K562 (cell line): ENCODE measurements at regions not wholly inside any gene's neighbourhood (a gene's known extent, or its start where the extent isn't known, plus 50 kb on each side); places are given as distances from the start of the nearest gene placed in this dataset.

Experiments
- ATAC-seq: fragments of 200-7000 bp; cut with Tn5 transposase; 3 replicates; pipeline ENCODE4 v1.9.1; 2020; ENCODE audit warnings: moderate library complexity
- BruUV-seq: library from RNA; stranded (reverse); fragments of 400-500 nt; replicated peaks from 2 replicates; lab custom pipeline; 2021; lab: Mats Ljungman, UMichigan
- CTCF ChIA-PET: fragments of 300-600 bp; formaldehyde crosslinking; extraction: SDS; loops from one replicate; lab custom pipeline; 2021; ENCODE audit warnings: low intra/inter-chr PET ratio; lab: Yijun Ruan, JAX
- POLR2A ChIA-PET: fragments of 300-600, 350-650 bp; sonication (Branson Sonifier 250); formaldehyde crosslinking; extraction: SDS; loops from one replicate; lab custom pipeline; 2021; ENCODE audit warnings: antibody characterized with exemption, inconsistent platforms; lab: Yijun Ruan, JAX
- DNase-seq, 4 experiments: peaks; one replicate each; pipeline versions ENCODE4 v3.0.0 to v3.0.0-alpha.2; 2011 to 2018; ENCODE audit warnings: low spot score in 3 of 4, mixed read lengths in 3 of 4; ENCODE audit errors: extremely low read depth in 1 of 4
- FAIRE-seq: peaks from 2 replicates; lab custom pipeline; 2011; peaks lifted over from hg19 to GRCh38; lab: Jason Lieb, UNC
- H2AFZ ChIP-seq: 2 replicates; pipeline ENCODE4 v1.6.0; 2011; ENCODE audit warnings: low read depth, low read length, control low read depth, inconsistent platforms
- H3K27ac ChIP-seq: fragments of 200-600 bp; 3 replicates; pipeline ENCODE4 v1.8.0; 2011; ENCODE audit warnings: low read depth, mild to moderate bottlenecking, control low read depth, inconsistent platforms, low read length, moderate library complexity, mixed read lengths; ENCODE audit errors: extremely low read depth
- H3K27me3 ChIP-seq, 2 experiments: fragments of 300-600 bp in 1 of 2; 2 replicates in 1 of 2; 3 replicates in 1 of 2; pipeline versions ENCODE4 v1.6.0 to v1.8.0; 2011; ENCODE audit warnings: inconsistent platforms in 2 of 2, low read length in 2 of 2, mild to moderate bottlenecking in 1 of 2, mixed read lengths in 1 of 2, moderate library complexity in 1 of 2; ENCODE audit not compliant: control insufficient read depth in 2 of 2, insufficient read depth in 2 of 2
- H3K36me3 ChIP-seq: fragments of 300-600 bp; 3 replicates; pipeline ENCODE4 v1.8.0; 2011; ENCODE audit warnings: mild to moderate bottlenecking, low read length, inconsistent platforms; ENCODE audit not compliant: control insufficient read depth, insufficient read depth
- H3K4me1 ChIP-seq, 2 experiments: fragments of 200-600 bp in 1 of 2; replicated peaks in 1 of 2; 2 replicates in 1 of 2; 3 replicates in 1 of 2; pipeline versions ENCODE4 v1.5.1 to v1.8.0; 2011; ENCODE audit warnings: inconsistent platforms in 2 of 2, low read length in 2 of 2, mild to moderate bottlenecking in 1 of 2, mixed read lengths in 1 of 2, moderate library complexity in 1 of 2; ENCODE audit not compliant: control insufficient read depth in 2 of 2, insufficient read depth in 2 of 2
- H3K4me2 ChIP-seq: 2 replicates; pipeline ENCODE4 v1.6.1; 2011; ENCODE audit warnings: low read length, control low read depth, inconsistent platforms, mixed read lengths; ENCODE audit not compliant: insufficient read depth
- H3K4me3 ChIP-seq: fragments of 200-600 bp; sonication (generic), shearing (Covaris generic); 2 replicates; pipeline ENCODE4 v1.5.1; 2016; ENCODE audit warnings: control low read depth, inconsistent platforms
- H3K79me2 ChIP-seq: fragments of 200-600 bp; 3 replicates; pipeline ENCODE4 v1.8.0; 2011; ENCODE audit warnings: low read length, inconsistent platforms; ENCODE audit not compliant: control insufficient read depth, insufficient read depth
- H3K9ac ChIP-seq, 2 experiments: 2 replicates each; pipeline versions ENCODE4 v1.6.0 to v1.6.1; 2011; ENCODE audit warnings: low read depth in 2 of 2, low read length in 2 of 2, control low read depth in 1 of 2, inconsistent platforms in 1 of 2, mild to moderate bottlenecking in 1 of 2, mixed read lengths in 1 of 2; ENCODE audit not compliant: insufficient read depth in 1 of 2
- H3K9me1 ChIP-seq: one replicate; pipeline ENCODE4 v1.6.0; 2011; ENCODE audit warnings: inconsistent platforms, mild to moderate bottlenecking, low read length, moderate library complexity; ENCODE audit not compliant: control insufficient read depth, insufficient read depth
- H3K9me3 ChIP-seq: replicated peaks from 2 replicates; pipeline ENCODE4 v1.5.1; 2011; ENCODE audit warnings: low read depth, low read length, inconsistent platforms; ENCODE audit not compliant: control insufficient read depth, insufficient read depth
- H4K20me1 ChIP-seq: replicated peaks from 2 replicates; pipeline ENCODE4 v1.6.1; 2011; ENCODE audit warnings: low read length, inconsistent platforms, mixed read lengths; ENCODE audit not compliant: control insufficient read depth, insufficient read depth
- CTCF ChIP-seq, 3 experiments: IDR thresholded peaks in 2 of 3; conservative IDR thresholded peaks in 1 of 3; 2 replicates each; pipeline ENCODE4 v1.5.1; 2011 to 2012; ENCODE audit warnings: low read length in 3 of 3, mild to moderate bottlenecking in 3 of 3, control low read depth in 2 of 3, improper control_type of control experiment in 1 of 3, inconsistent platforms in 1 of 3, low read depth in 1 of 3, mixed read lengths in 1 of 3, moderate library complexity in 1 of 3; ENCODE audit not compliant: insufficient read depth in 2 of 3
- MAZ ChIP-seq, 2 experiments: fragments of 450-650 bp in 1 of 2; sonication (generic) in 1 of 2; formaldehyde crosslinking; IDR thresholded peaks in 1 of 2; conservative IDR thresholded peaks in 1 of 2; 2 replicates each; pipeline versions ENCODE4 v1.4.0 to v1.5.0; 2020; ENCODE audit warnings: mild to moderate bottlenecking in 1 of 2, missing genetic modification reagents in 1 of 2
- MEIS2 ChIP-seq: fragments of 450-650 bp; IDR thresholded peaks from 2 replicates; pipeline ENCODE4 v1.6.1; 2014; ENCODE audit warnings: mild to moderate bottlenecking; ENCODE audit not compliant: partially characterized antibody
- PBX2 ChIP-seq, 2 experiments: IDR thresholded peaks in 1 of 2; conservative IDR thresholded peaks in 1 of 2; 2 replicates each; pipeline ENCODE4 v1.6.1; 2016; ENCODE audit warnings: low read depth in 2 of 2, mild to moderate bottlenecking in 1 of 2, missing compliant biosample characterization in 1 of 2, missing genetic modification characterization in 1 of 2, moderate library complexity in 1 of 2
- PKNOX1 ChIP-seq: fragments of 450-650 bp; IDR thresholded peaks from 2 replicates; pipeline ENCODE4 v1.6.1; 2016
- POLR2H ChIP-seq: IDR thresholded peaks from 2 replicates; pipeline ENCODE4 v1.6.1; 2016; ENCODE audit warnings: missing genetic modification characterization, low read depth, mild to moderate bottlenecking, control low read depth, missing compliant biosample characterization, moderate library complexity
- PRDM10 ChIP-seq: fragments of 450-650 bp; IDR thresholded peaks from 2 replicates; pipeline ENCODE4 v1.6.1; 2018; ENCODE audit not compliant: partially characterized antibody
- RBM25 ChIP-seq: fragments of 200-400 bp; formaldehyde crosslinking; IDR thresholded peaks from 2 replicates; pipeline ENCODE4 v1.6.1; 2018; ENCODE audit warnings: low read length, low read depth, moderate library complexity; ENCODE audit not compliant: severe bottlenecking
- ZNF586 ChIP-seq: fragments of 450-650 bp; formaldehyde crosslinking; conservative IDR thresholded peaks from 2 replicates; pipeline ENCODE4 v1.4.0; 2020; ENCODE audit warnings: mild to moderate bottlenecking, moderate library complexity
- WGBS: fragments of 100-300 bp; shearing (Covaris generic); methylation state at CpG from one replicate; pipeline ENCODE4 v1.1.6; 2016; ENCODE audit warnings: low coverage, mixed read lengths; ENCODE audit not compliant: insufficient coverage; ENCODE audit errors: missing lambda C conversion rate; 5-methylcytosine and 5-hydroxymethylcytosine counted together
- in situ Hi-C: fragments of 300-500 bp; cut with MboI; formaldehyde crosslinking; loops from 4 replicates; pipeline ENCODE4 v1.15.0; 2018; ENCODE audit warnings: inconsistent platforms, mixed read lengths
- intact Hi-C: fragments of 100-400 bp; cut with micrococcal nuclease; formaldehyde crosslinking; loops from 2 replicates; pipeline ENCODE4 v1.14.2; 2022

GRCh38 chr17:22322893-22323550 is 630.7 kb downstream of the KCNJ18 start (continued):
- 0 out of 4 replicates have a peak, but pooled peaks of 1 of the 2 experiments have one; percentile 19 for TF ChIP-seq MAZ (CRISPR knock-in tag; conservative IDR thresholded peaks at IDR 0.05 in 1 of 2, IDR thresholded peaks at IDR 0.05 in 1 of 2)
- peak; percentile 57 for TF ChIP-seq POLR2H (tag)
- TF ChIP-seq RBM25: peak; percentile 54

GRCh38 chr17:22337467-22337866 is 645.1 kb downstream of the KCNJ18 start:
- Histone ChIP-seq H3K4me3 (no peak overlapping the region), H3K4me2 (peak overlapping the region; percentile 11; the same call in 1 of the 2 replicates), H3K9me3 (no peaks in the 10 kb centered on the region), H3K27me3 (no peaks in the 10 kb centered on the region), H3K9ac (no peak overlapping the region), H3K27ac (no peak overlapping the region), H3K79me2 (no peaks in the 10 kb centered on the region), H3K4me1 (no peaks in the 10 kb centered on the region; a peak in 1 of 5 replicates), H3K9me1 (no peaks in the 10 kb centered on the region), H4K20me1 (no peaks in the 10 kb centered on the region), H2AFZ (no peak overlapping the region), H3K36me3 (no peaks in the 10 kb centered on the region)
- ChIA-PET CTCF (no interaction called here), POLR2A (no interaction called here)
- FAIRE-seq (peak; percentile 23), DNase-seq (peak in 3 of 4 experiments; percentile 4 to 52 (median 6)), ATAC-seq (no peak)
- intact Hi-C loops (no loop called here), in situ Hi-C loops (no loop called here)
- BruUV-seq: no TSS peak
- 11% methylated on average over 5 of the region's 7 CpGs for WGBS
- TF ChIP-seq PBX2 (CRISPR knock-in tag; IDR thresholded peaks at IDR 0.05; ENCODE audit: low read depth) (peak; percentile 57), PBX2 (tag; conservative IDR thresholded peaks at IDR 0.05; ENCODE audit: low read depth) (peak; percentile 86), PKNOX1 (peak; percentile 94), MEIS2 (peak; percentile 42), ZNF586 (CRISPR knock-in tag) (no peak), CTCF (IDR thresholded peaks at IDR 0.05 in 2 of 3, conservative IDR thresholded peaks at IDR 0.05 in 1 of 3; ENCODE audit: insufficient read depth in 2 of 3, low read depth in 1 of 3, low read length in 3 of 3) (peak; percentile 32 to 42 (median 42); a peak in 4 of 6 replicates), PRDM10 (no peak)
